AG10803 (cell line): ENCODE measurements at regions not wholly inside any gene's neighbourhood (a gene's known extent, or its start where the extent isn't known, plus 50 kb on each side); places are given as distances from the start of the nearest gene placed in this dataset.

Experiments used
- DNase-seq: peaks from one replicate; pipeline ENCODE4 v3.0.0; 2010; ENCODE audit warnings: low read depth
- H3K4me3 ChIP-seq: 2 replicates; pipeline ENCODE4 v1.5.1; 2011; ENCODE audit warnings: mild to moderate bottlenecking, low read length, control low read depth
- TF ChIP-seq, protein P1 (sequence below): conservative IDR thresholded peaks from 2 replicates; pipeline ENCODE4 v1.5.1; 2011; ENCODE audit warnings: mild to moderate bottlenecking, low read length, control low read depth, inconsistent platforms

DNA sequence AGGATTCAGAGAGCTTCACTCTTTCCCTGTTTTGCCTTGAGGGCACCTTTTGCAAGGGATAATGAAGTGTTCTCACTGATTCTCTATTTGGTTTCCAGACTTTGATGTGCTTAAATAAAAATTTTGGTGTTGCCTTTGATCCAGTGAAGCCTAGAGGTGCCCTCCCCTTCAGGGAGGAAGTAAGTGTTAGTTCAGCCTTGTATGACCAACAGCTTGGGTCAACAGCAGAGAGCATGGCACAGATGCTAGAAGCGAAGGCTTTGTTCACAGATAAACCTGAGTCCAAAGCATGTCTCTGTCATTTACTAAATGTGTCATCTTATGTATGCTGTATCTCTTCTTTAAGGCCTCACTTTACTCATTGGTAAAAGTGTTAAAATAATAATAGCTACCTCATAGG is 52.8 kb upstream of the STXBP6 start:
- TF ChIP-seq, protein P1, sequence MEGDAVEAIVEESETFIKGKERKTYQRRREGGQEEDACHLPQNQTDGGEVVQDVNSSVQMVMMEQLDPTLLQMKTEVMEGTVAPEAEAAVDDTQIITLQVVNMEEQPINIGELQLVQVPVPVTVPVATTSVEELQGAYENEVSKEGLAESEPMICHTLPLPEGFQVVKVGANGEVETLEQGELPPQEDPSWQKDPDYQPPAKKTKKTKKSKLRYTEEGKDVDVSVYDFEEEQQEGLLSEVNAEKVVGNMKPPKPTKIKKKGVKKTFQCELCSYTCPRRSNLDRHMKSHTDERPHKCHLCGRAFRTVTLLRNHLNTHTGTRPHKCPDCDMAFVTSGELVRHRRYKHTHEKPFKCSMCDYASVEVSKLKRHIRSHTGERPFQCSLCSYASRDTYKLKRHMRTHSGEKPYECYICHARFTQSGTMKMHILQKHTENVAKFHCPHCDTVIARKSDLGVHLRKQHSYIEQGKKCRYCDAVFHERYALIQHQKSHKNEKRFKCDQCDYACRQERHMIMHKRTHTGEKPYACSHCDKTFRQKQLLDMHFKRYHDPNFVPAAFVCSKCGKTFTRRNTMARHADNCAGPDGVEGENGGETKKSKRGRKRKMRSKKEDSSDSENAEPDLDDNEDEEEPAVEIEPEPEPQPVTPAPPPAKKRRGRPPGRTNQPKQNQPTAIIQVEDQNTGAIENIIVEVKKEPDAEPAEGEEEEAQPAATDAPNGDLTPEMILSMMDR, result no peak
- DNase-seq, result no peak
- no peak overlapping the region for H3K4me3 ChIP-seq

DNA sequence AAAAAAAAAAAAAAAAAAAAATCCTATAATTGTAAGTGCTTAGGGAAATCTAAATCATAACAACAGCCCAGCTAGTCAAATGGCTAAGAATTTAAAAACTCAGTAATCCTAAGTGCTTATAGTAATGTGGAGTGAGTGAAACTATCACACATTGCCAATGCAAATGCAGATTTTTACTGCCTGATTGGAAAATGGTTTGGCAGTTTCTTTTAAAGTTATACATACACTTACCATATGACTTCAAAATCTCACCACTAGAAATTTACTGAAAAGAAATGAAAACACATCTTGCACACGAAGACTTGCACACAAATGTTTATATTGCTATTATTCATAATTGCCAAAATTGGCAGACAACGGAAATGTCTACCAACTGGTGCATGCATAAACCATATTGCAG is 51.3 kb upstream of the STXBP6 start:
- no peak overlapping the region for H3K4me3 ChIP-seq
- DNase-seq, result no peak
- TF ChIP-seq, protein P1, result no peak
